Occipital lobe (tissue), 1 donor: ENCODE measurements at regions not wholly inside any gene's neighbourhood (a gene's known extent, or its start where the extent isn't known, plus 50 kb on each side); places are given as distances from the start of the nearest gene placed in this dataset.
"Not testable (repeated sequence)": the region's sequence is repeated elsewhere in the genome, so short reads cannot be mapped to it uniquely, and the experiment has no call there.

Experiments
- DNase-seq: peaks from one replicate; lab custom pipeline; 2025; lab: John Stamatoyannopoulos, UW

DNA sequence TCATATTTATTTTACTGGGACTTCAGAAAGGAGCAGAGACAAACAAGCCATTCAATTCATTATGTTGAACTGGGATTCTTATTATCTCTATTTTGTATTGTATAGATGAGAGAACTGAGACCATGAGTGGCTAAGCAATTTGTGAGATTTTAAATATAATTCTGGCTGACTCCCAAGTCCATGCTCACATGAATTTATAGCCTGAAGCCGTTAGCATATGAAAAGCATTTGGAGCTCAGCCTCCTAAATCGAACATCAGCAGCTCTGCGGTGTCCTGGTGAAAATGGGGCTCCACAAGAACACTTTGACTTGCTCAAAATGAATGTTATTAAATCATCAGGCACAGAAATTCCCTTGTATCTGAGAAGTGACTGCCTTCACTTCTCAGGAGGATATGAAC, 96.8 kb upstream of the DPT start:
- no peak for DNase-seq

DNA sequence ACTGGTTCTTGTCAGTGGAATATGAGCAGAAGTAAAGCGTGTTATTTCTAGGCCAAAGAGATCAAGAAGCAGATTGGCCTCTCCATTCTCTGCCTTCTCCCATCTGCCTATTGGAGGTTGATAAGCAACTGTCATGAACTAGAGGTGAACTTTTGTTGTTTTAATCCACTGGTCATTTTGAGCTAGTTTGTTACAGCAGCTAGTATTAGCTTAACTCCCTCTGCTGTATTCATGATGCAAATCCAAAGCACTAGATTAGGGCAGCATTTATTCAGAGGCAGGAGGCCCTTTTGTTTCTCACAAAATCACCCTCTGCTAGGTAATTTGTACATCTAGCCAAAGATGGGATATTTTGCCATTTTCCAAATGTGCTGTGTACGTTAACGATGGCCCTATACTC, 97.3 kb upstream of the DPT start:
- DNase-seq, result no peak

DNA sequence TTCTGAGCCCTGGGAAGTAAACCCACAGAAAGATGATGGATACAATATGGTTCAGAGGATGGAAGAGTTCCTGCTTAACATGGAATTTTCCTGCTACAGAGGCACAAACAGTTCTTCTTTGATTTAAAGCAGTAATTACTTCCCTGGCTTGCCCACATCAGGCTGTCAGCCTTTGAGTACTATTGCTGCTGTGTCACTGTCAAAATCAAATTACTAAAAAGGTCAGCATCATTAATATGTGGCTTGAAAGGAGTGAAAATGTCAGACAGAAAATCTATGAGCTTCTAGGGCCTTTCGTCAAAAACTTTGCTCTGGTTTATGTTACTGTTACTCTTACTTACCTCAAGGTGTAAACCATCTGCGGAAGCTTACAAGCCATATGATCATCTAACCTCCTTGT, 98.6 kb upstream of the DPT start:
- DNase-seq, result no peak

DNA sequence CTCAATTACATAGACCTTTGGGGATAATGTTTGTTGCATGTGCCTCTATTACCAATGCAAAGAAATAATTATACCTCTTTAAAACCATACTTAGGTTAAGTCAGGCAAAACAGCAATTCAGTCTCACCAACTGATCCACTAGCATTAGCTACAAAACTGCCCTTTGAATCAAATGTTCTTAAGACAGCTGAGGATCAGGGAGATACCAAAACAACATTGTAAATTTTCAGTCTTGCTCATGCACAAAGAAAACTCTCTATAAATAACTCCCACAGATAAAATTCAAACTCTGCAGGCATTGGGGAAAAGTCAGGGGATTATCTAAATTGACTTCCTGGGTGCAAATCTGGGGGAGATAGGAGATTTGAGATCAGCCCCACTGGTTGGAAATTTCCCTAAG, 100.9 kb upstream of the DPT start:
- DNase-seq, result no peak

DNA sequence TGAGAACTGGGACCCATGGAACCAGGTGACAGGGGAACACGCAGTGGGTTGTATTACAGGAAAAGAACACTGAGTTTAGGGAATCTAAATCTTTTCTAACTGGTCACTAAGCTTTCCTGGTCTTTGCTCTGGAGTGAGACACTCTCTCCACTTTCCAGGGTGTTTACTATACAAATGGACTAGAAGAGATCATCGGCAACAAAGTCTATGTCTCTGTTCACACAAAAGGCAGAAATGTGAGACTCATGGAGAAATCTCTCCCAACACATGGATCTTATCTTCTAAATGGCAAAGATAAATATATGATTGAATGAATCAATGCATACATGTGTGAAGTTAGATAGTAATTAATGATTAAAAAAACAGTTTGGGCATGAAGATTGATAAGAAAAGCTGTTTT, 101.6 kb upstream of the DPT start:
- no peak for DNase-seq

DNA sequence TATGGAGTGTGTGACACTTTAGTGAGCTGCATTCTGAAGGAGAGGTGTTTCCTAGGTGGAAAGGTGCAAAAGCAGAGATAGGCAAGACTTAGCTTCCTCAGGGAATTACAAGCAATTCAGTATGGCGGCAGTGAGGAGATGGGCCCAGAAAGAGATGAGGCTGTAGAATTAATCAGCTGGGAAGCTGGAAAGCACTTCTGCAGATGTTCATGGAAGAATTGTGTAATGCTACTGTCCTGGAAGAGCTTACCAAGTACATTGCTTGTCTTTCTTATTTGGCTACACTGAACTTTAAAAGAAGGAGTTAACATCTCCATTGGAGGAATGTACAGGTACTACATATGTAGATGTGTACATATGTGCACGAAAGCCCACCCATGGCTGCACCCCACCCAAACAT, 103.7 kb upstream of the DPT start:
- DNase-seq, result no peak

DNA sequence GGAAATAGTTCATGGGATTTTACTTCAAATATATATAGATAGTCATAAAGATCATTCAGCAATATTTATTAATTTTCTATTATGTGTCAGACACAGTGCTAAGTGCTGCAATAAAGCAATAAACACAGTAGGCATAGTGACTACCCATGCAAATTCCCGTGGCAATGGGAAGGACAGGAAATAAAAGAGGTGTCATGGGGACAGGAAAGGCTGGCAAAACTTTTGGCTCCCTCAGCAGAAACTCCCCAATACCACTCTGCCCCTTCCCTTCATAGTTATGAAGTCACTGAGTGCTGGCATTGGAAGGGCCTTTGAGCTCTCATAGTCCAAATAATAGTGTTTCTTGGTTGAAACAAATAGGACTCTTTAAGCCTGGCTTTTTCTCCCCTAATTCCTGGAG, 104.4 kb upstream of the DPT start:
- DNase-seq, result no peak

DNA sequence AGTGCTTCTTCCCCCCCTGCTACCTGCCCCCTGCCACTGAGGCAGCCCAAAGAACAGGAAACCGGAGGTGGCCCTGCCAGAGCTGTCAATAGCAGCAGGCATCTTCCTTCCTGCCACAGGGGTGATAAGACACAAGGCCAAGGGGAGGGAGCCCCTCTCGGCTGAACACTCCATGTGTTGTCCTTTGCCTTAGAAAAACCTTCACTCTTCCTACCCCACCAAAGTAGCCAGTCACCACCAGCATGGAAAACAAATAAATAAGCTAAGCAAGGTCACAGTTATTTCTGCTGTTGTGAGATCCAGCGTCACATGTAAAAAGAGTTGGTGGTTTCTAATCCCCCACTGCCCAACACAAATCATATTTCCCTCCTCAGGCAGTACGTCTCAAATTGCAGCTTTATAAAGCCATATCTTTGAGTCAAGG, 104.8 kb upstream of the DPT start:
- no peak for DNase-seq

DNA sequence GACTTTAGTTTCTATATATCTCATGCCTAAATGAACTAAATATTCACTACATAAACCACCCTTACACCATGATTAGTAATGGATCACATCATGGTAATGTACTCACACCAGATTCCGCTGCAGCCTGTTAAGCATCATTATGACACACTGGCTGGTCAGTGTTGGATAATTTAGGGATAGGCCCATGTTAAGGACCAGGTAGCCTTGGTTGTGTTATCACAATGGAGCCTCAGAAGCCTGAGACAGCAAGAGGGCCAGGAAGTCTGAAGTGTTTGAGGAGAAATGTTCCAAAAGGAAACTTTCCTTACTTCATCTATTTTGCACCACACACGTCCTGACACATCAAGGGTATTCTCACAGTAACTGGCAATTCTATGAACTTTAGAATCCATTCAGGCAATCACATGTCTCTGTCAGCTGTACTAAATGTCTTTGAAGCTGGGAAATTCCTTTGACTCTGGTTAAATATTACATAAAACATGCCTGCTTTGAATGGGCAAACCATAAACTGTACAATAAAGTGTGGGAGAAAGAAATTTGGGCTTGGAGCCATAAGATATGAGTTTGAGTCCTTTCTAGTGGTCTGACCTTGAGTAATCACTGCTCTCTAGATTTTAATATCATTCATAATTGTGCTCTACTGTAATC, 105.3 kb upstream of the DPT start:
- DNase-seq, result no peak

DNA sequence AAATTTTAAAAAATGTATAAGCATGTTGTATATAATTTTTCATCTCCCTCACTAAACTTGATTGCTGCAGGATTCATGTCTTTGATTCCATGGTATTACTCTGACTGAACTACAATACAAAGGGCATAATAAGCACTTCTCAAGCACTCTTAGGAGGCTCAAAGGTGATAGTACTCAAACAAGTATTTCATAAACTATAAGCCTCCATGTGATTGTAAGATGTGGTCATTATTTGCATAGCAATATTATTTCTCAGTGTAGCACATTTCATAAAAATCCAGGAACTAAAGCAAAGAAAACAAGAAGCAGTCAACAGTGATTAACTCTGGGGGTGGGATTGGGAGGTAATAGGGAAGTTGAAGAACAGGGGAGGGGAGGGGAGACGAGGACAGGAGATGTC, 106.2 kb upstream of the DPT start:
- DNase-seq, result no peak

DNA sequence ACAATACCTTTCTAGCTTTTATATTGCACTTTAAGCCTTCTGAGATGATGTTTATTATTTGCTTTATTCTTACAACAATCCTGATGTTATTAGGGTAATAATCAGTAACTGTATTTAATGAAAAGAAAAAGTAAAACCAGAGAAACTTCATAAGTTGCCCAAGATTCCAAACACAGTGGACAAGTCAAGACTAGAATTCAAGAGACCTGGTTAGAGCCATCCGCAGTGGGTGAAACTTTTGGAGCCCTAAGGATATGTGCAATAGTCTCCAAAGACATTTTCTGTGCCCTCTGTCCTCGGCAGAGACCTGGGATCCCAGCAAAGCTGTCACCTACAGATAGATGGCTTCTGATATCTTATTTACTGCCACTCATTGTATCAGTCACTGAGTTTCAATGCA, 106.8 kb upstream of the DPT start:
- DNase-seq, result no peak

DNA sequence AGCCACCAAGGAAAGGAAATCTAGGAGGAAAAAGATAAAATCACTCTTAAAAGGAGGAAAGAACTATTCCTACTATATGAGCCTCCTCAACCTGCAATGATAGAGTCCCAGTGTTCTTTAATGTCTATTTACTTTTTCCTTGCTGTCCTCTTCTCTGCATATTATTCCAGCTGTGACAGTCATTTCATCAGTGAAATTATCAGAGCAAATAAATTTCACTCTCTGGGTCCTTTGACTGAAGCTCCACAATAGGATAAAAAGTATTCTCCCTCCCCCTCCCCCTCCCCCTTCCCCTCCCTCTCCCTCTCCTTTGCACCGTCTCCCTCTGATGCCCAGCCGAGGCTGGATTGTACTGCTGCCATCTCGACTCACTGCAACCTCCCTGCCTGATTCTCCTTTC, 107.5 kb upstream of the DPT start:
- no peak for DNase-seq

DNA sequence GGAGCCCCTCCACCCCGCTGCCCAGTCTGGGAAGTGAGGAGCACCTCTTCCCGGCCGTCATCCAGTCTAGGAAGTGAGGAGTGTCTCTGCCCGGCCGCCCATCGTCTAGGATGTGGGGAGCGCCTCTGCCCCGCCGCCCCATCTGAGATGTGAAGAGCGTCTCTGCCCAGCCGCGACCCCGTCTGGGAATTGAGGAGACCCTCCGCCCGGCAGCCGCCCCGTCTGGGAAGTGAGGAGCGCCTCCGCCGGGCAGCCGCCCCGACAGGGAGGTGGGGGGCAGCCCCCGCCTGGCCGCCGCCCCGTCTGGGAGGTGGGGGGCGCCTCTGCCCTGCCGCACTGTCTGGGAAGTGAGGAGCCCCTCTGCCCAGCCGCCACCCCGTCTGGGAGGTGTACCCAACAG, 108.2 kb upstream of the DPT start:
- DNase-seq, result not testable (repeated sequence)

DNA sequence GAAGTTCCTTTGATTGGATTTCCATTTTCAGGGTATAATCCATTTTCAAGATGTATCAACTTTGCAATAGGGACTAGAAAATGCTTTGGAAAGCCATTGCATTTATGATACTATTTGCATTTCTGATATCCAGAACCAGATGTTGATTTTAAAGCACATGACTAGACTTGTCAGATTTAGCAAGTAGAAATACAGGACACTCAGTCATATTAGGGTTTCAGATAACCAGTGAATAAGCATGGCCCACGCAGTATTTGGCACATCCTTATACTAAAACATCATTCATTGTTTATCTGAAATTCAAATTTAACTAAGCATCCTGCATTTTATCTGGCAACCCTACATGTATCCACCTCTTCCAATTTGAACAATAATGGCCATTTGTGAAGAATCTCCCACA, 113.3 kb upstream of the DPT start:
- no peak for DNase-seq

DNA sequence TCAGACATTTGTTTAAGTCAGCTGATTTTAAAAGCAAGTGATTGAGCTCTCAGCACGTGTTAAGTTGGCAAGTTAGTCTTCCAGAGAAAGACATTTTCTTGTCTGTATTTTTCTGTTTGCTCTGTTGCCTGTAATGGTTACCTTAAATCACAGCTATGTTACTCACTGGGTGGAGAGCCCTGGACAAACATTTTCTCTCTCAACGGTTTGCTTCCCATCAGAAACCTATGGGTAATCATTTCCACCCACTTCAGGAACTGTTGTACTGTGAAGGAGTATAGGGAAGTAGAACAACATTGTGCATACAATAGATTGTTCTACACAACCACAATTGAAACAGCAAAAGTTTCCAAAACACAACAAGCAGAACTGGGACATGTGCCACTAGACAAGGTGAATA, 113.9 kb upstream of the DPT start:
- no peak for DNase-seq

DNA sequence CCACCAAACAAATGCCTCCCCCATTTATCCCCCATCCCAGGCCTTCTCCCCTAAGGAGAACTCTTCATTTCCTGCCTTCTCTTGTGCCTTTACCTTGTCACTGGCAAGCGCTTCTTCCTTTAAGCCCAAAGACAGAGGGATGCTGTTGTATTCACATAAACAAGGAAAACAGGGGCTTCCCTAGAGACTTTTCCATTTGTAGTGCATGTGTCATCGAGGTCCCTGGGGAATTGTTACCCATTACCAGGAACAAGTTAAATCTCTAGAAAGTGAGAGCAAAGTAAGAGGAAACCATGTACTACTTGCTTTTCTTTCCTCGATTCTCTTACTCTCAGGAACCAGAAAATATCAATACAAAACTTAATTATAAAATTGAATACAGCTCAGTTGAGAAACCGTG, 114.4 kb upstream of the DPT start:
- DNase-seq, result no peak

DNA sequence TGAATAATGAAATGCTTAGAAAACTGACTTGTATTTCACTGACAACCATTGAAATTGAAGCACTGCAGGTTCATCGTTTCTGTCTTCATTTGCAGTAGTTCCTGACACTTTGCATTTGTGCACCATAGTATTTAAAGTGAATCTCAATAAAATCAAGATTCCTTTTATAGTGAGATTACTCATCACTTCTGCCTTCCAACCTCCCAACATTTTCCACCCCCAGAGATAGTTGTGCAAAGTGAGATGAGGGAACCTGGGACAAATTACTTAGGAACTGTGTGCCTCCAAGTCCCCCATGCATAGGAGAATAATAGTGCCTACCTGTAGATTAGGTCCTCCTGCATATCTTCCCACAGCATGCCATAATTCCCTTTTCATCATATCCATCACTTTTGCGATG, 114.9 kb upstream of the DPT start:
- no peak for DNase-seq

DNA sequence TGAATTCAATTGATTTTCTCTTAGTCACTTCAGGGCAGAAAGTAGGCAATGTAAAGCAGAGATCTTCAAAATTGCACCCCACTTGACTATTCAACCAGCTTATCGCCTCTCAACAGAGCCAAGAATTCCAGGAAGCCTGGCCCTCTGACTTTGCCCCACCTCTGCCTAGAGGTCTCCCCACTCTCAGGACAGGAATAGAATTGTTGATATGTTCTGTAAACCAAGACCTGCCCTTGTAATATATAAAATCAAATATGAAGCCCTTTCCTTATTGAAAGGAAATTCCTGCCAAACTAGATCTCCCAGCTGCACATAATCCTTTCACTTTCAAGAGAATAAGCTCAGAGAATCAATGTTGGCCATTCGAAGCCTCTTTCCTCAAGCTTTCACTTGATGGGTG, 116.1 kb upstream of the DPT start:
- no peak for DNase-seq

DNA sequence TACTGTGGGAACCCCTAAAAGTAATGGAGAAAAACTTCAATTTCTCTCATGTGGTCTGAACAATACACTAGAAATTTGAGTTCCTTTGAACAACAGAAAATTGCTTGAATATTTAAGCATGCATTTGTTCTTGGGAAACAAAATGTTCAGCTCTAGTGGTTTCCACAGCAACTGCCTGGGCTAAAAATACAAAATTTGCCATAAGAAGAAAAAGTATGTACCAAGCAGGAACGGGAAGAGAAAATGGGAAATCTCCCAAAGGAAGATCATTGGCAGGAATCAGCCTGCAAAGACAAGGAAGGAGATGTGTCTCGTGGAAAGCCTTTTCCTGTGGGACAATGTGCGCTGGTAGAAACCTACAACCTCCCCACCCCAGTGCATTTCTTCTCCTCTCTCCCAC, 119.0 kb upstream of the DPT start:
- no peak for DNase-seq

DNA sequence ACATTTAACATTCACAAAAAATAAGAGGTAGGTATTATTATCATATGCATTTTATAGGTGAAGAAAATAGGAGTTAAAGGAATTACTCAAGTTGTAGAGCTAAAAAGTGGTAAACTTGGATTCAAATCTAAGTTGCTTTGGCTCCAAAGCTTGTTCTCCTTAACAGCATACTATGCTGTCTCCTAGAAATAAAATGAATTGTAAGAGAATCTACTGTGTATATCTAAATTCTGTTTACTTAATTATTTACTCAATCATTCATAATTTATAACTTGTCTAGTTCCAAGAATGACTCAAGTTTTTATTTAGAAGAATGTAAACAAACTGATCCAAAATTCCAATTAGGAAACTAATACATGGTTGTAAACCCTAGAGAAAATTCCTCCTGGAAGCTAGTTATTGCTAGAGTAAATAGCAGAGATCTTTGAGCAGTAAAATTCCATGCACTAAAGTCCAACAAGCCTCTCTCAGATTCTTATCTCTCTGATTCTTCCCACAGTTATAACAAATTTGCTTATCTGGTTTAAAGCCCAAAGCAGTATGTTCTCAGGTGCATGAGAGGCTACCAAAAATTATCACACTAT, 132.5 kb upstream of the DPT start:
- no peak for DNase-seq

DNA sequence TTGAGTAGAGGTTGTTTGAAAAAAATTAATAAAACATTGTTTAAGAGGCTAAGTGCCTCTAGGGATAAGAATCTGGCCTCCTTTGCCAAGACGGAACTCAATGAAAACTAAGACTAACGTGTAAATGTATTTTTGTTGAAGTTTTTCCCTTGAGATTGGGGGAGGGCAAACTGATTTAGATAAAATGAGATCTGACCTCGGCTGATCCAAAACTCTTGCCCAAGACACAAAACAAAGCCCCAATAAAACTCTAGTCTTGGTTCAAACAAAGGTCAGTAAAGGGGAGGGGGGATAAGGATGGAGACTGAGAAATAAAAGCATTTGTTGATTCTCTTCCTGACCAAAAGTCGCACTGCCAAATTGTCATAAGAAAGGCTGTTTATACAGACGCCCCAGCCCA, 134.8 kb upstream of the DPT start:
- no peak for DNase-seq

DNA sequence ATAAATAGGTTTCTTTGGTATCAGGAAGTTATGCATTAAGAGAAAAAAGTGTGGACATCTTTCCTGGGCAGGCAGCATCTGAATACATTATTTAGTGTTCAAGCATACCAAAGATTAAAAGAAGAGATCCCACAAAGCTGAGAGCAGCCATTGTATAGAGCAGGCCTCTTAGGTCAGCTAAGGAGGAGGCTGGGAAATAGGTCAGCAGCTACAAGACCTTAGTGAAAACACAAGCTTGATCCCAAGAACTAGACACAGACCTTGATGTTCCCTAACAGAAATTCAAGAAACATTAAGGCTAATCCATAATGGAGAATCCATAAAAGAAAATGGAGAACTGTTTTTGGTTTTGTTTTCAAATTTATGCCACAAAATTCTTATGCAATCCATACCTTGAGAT, 135.3 kb upstream of the DPT start:
- DNase-seq, result no peak

DNA sequence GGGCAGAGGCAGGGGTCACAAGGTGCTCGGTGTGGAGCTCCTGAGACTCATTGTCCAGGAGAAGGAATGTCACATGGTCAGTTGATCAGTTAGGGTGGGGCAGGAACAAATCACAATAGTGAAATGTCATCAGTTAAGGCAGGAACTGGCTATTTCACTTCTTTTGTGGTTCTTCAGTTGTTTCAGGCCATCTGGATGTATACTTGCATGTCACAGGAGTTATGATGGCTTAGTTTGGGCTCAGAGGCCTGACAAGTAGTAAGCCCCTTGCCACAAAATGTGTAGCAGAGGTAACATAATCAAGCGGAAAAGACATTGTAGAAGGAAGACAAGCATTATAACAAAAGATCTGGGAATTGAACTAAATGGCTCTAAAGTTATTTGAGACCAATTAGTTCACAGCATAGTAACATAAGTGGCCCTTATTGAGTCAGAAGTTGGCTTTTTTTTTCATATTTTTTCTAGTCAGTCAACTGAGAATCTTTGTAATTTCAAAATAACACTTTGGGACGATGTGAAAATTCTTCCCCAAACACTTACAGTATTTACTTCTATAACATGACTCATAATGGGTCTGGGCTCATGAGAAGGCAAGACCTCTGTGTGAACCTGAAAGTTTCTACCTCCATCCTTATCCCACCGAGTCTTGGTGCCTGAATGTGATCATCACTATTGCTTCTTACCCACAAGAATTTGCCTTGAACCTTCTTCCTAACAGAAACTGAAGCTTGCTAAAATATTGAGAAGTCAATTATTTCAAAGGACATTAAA, 137.0 kb upstream of the DPT start:
- DNase-seq, result no peak
